ENCODE measurements at regions not wholly inside any gene's neighbourhood (a gene's known extent, or its start where the extent isn't known, plus 50 kb on each side); places are given as distances from the start of the nearest gene placed in this dataset.

GRCh38 chr15:62465173-62465572, 300.1 kb upstream of the C2CD4B start:
- no peak for DNase-seq (ENCODE audit: low read depth in 2 of 2)

GRCh38 chr15:62469478-62469873, 304.4 kb upstream of the C2CD4B start:
- DNase-seq (ENCODE audit: low read depth in 2 of 2), result no peak

GRCh38 chr15:62469874-62470688, 305.0 kb upstream of the C2CD4B start:
- no peak for DNase-seq (ENCODE audit: low read depth in 2 of 2)

GRCh38 chr15:62472616-62473299, 307.7 kb upstream of the C2CD4B start:
- DNase-seq (ENCODE audit: low read depth in 2 of 2), result no peak

GRCh38 chr15:62474021-62474770, 309.1 kb upstream of the C2CD4B start:
- no peak for DNase-seq (ENCODE audit: low read depth in 2 of 2)

GRCh38 chr15:62474771-62475124, 309.7 kb upstream of the C2CD4B start:
- DNase-seq (ENCODE audit: low read depth in 2 of 2), result no peak

GRCh38 chr15:62475591-62475990, 310.5 kb upstream of the C2CD4B start:
- DNase-seq (ENCODE audit: low read depth in 2 of 2), result no peak

GRCh38 chr15:62476163-62476562, 311.1 kb upstream of the C2CD4B start:
- DNase-seq (ENCODE audit: low read depth in 2 of 2), result no peak

GRCh38 chr15:62477929-62478328, 312.8 kb upstream of the C2CD4B start:
- DNase-seq (ENCODE audit: low read depth in 2 of 2), result no peak

- no peak for DNase-seq (ENCODE audit: low read depth in 2 of 2)
These were observed 317.8 kb upstream of the C2CD4B start for GRCh38 chr15:62482785-62483429.

- DNase-seq (ENCODE audit: low read depth in 2 of 2), result no peak
These were observed 318.7 kb upstream of the C2CD4B start for GRCh38 chr15:62483814-62484213.

- no peak for DNase-seq (ENCODE audit: low read depth in 2 of 2)
These were observed 320.2 kb upstream of the C2CD4B start for GRCh38 chr15:62485170-62485720.

GRCh38 chr15:62486041-62486440, 321.0 kb upstream of the C2CD4B start:
- DNase-seq (ENCODE audit: low read depth in 2 of 2), result no peak

GRCh38 chr15:62488387-62488786, 323.3 kb upstream of the C2CD4B start:
- DNase-seq (ENCODE audit: low read depth in 2 of 2), result no peak

- no peak for DNase-seq (ENCODE audit: low read depth in 2 of 2)
These were observed 326.6 kb upstream of the C2CD4B start for GRCh38 chr15:62491642-62492041.

GRCh38 chr15:62492900-62493299, 327.8 kb upstream of the C2CD4B start:
- DNase-seq (ENCODE audit: low read depth in 2 of 2), result no peak

- no peak for DNase-seq (ENCODE audit: low read depth in 2 of 2)
These were observed 329.1 kb upstream of the C2CD4B start for GRCh38 chr15:62494197-62494596.

- no peak for DNase-seq (ENCODE audit: low read depth in 2 of 2)
These were observed 330.9 kb upstream of the C2CD4B start for GRCh38 chr15:62495670-62496614.

GRCh38 chr15:62497356-62497755, 332.3 kb upstream of the C2CD4B start:
- DNase-seq (ENCODE audit: low read depth in 2 of 2), result no peak

GRCh38 chr15:62498278-62498677, 333.2 kb upstream of the C2CD4B start:
- DNase-seq (ENCODE audit: low read depth in 2 of 2), result no peak

- DNase-seq (ENCODE audit: low read depth in 2 of 2), result no peak
These were observed 333.6 kb upstream of the C2CD4B start for GRCh38 chr15:62498712-62499111.

Data from stimulated activated CD4-positive, alpha-beta T cell treated with anti-CD3 and anti-CD28 coated beads, Interleukin-1b, Interleukin-23, amount 100 ng/mL, for 1 hour (primary cell).